Suprapubic skin (tissue), 3 donors: ENCODE measurements at regions not wholly inside any gene's neighbourhood (a gene's known extent, or its start where the extent isn't known, plus 50 kb on each side); places are given as distances from the start of the nearest gene placed in this dataset.

ENCODE experiments used
- POLR2A ChIP-seq, 2 donors: fragments of 450-650 bp; IDR thresholded peaks; one replicate each; pipeline ENCODE4 v1.6.1; 2017; ENCODE audit warnings: antibody characterized with exemption in 2 of 2, mild to moderate bottlenecking in 2 of 2, moderate library complexity in 2 of 2
- TF ChIP-seq, protein P1 (sequence below), 2 donors: fragments of 200-600 bp in 1 of 2; fragments of 450-650 bp in 1 of 2; sonication (generic) in 1 of 2; IDR thresholded peaks; one replicate each; pipeline ENCODE4 v1.5.1; 2016 to 2019; ENCODE audit warnings: antibody characterized with exemption in 2 of 2, mild to moderate bottlenecking in 1 of 2, moderate library complexity in 1 of 2

DNA sequence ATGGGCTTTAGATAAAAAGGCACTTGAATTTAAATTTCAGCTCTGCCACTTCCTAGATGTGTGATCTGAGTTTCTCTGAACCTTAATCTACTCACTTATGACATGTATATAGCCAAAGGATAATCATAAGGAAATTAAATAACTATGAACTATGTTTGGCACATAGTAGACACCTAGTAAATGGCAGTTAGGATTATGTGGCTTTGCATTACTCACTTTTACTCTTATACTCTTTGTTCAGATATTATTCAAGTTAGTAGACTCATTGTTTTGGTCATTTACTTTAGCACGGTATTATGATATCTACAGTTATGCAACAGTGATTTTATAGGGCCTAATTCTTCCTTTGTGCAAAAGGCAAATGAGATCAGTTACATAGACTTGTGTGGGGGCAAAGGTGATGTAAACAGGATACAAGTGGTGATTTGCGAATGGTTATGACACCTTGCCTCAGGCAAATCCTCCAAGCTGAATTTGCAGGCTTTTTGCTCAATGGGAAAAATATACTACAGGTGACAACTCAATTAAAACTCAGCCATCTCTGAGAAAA, 297.2 kb upstream of the PBX1 start:
- TF ChIP-seq, protein P1, sequence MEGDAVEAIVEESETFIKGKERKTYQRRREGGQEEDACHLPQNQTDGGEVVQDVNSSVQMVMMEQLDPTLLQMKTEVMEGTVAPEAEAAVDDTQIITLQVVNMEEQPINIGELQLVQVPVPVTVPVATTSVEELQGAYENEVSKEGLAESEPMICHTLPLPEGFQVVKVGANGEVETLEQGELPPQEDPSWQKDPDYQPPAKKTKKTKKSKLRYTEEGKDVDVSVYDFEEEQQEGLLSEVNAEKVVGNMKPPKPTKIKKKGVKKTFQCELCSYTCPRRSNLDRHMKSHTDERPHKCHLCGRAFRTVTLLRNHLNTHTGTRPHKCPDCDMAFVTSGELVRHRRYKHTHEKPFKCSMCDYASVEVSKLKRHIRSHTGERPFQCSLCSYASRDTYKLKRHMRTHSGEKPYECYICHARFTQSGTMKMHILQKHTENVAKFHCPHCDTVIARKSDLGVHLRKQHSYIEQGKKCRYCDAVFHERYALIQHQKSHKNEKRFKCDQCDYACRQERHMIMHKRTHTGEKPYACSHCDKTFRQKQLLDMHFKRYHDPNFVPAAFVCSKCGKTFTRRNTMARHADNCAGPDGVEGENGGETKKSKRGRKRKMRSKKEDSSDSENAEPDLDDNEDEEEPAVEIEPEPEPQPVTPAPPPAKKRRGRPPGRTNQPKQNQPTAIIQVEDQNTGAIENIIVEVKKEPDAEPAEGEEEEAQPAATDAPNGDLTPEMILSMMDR (IDR thresholded peaks at IDR 0.05): no peak
- TF ChIP-seq POLR2A (IDR thresholded peaks at IDR 0.05): no peak
